Left ventricle myocardium inferior (tissue), 1 donor: ENCODE measurements at regions not wholly inside any gene's neighbourhood (a gene's known extent, or its start where the extent isn't known, plus 50 kb on each side); places are given as distances from the start of the nearest gene placed in this dataset.

ENCODE experiments used
- DNase-seq: peaks from one replicate; pipeline ENCODE4 v3.0.0-alpha.2; 2020
- H3K27ac ChIP-seq: fragments of 200-600 bp; replicated peaks from 2 replicates; pipeline ENCODE4 v1.8.0; 2021
- H3K27me3 ChIP-seq: fragments of 200-600 bp; 2 replicates; pipeline ENCODE4 v1.8.0; 2021; ENCODE audit warnings: low read depth
- H3K36me3 ChIP-seq: fragments of 200-600 bp; 2 replicates; pipeline ENCODE4 v1.8.0; 2021
- H3K4me1 ChIP-seq: fragments of 200-600 bp; 2 replicates; pipeline ENCODE4 v1.8.0; 2021
- H3K4me3 ChIP-seq: fragments of 200-600 bp; 2 replicates; pipeline ENCODE4 v1.8.0; 2021; ENCODE audit warnings: mild to moderate bottlenecking, moderate library complexity
- H3K9me3 ChIP-seq: fragments of 200-600 bp; replicated peaks from 2 replicates; pipeline ENCODE4 v1.8.0; 2021
- intact Hi-C: fragments of 100-400 bp; cut with micrococcal nuclease; formaldehyde crosslinking; loops from one replicate; pipeline ENCODE4 v1.11.0; 2022
- TF ChIP-seq, protein P1 (sequence below): fragments of 200-600 bp; IDR thresholded peaks from 2 replicates; pipeline ENCODE4 v1.8.0; 2021; ENCODE audit warnings: antibody characterized with exemption, mild to moderate bottlenecking, borderline replicate concordance
- donor health status: DM: no; HTN: yes; CAD: no; lungs with severe emphysema.

DNA sequence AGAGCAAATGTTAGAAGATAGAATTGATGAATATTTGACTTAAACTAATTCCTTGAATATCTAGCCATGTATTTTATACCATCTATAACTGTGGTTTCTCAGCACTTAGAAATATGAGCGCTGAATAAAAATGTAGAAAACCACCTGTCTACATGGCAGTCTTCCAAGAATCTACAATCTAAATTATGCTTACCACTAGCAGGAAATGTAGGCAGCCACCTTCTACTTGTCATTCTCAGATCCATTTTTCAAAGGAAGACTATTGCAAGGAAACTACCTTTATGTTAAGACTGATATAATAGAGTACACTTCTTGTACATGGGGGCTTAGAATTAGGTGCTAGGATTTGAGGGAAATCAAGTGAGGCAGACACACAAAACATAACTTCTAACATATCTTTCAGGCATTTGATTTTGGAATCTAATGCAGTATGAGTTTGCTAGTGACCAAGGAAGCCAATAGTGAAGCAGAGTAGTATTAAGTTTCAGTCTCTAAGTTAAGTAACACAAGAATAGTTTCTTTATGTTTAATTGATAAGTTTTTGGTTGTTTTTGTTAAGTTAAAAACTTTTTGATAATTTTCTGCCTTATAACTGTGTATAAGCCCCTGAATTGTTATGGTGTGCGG, 175.9 kb upstream of the ITGA4 start:
- intact Hi-C loops, result no loop called here
- TF ChIP-seq, protein P1, sequence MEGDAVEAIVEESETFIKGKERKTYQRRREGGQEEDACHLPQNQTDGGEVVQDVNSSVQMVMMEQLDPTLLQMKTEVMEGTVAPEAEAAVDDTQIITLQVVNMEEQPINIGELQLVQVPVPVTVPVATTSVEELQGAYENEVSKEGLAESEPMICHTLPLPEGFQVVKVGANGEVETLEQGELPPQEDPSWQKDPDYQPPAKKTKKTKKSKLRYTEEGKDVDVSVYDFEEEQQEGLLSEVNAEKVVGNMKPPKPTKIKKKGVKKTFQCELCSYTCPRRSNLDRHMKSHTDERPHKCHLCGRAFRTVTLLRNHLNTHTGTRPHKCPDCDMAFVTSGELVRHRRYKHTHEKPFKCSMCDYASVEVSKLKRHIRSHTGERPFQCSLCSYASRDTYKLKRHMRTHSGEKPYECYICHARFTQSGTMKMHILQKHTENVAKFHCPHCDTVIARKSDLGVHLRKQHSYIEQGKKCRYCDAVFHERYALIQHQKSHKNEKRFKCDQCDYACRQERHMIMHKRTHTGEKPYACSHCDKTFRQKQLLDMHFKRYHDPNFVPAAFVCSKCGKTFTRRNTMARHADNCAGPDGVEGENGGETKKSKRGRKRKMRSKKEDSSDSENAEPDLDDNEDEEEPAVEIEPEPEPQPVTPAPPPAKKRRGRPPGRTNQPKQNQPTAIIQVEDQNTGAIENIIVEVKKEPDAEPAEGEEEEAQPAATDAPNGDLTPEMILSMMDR, result no peak
- Histone ChIP-seq H3K9me3 (no peaks in the 10 kb centered on the region), H3K27me3 (no peaks in the 10 kb centered on the region), H3K4me1 (no peaks in the 10 kb centered on the region), H3K4me3 (no peak overlapping the region), H3K36me3 (no peaks in the 10 kb centered on the region), H3K27ac (no peak overlapping the region)
- no peak for DNase-seq

DNA sequence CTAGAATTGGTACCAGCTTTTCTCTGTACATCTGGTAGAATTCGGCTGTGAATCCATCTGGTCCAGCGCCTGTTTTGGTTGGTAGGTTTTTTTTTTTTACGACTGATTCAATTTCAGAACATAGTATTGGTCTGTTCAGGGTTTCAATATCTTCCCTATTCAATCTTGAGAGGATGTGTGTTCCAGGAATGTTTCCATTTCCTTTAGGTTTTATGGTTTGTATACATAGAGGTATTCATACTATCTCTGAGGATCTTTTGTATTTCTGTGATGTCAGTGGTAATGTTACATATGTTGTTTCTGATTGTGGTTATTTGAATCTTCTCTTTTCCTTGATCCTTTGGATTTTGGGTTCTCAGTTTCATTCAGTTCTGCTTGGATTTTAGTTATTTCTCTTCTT, 172.1 kb upstream of the ITGA4 start:
- Histone ChIP-seq H3K36me3 (no peaks in the 10 kb centered on the region), H3K27ac (no peak overlapping the region), H3K4me1 (no peaks in the 10 kb centered on the region), H3K4me3 (no peak overlapping the region), H3K9me3 (no peaks in the 10 kb centered on the region), H3K27me3 (no peaks in the 10 kb centered on the region)
- TF ChIP-seq, protein P1, result no peak
- intact Hi-C loops, result no loop called here
- DNase-seq, result no peak

DNA sequence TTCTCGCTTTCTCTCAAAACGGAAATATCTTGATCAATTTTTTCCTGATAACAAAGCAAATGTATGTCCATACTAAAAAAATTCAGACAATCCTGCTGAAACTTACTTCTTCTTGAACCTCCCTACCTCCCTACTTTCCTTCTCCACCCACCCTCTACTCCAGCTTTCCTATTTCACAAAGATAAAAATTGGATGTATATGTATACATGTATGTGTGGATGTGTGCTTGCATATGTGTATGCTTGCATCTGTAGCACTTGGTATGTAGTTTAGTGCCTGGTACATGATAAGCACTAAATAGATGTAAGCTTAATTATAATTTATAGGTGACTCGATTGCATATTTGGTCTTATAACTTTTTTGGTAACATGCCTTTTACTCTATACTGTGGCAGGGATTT, 167.5 kb upstream of the ITGA4 start:
- Histone ChIP-seq H3K4me1 (no peaks in the 10 kb centered on the region), H3K27ac (no peak overlapping the region), H3K36me3 (no peaks in the 10 kb centered on the region), H3K9me3 (peaks cover 3% of the 10 kb centered on the region), H3K4me3 (no peak overlapping the region), H3K27me3 (no peaks in the 10 kb centered on the region)
- intact Hi-C loops, result no loop called here
- no peak for DNase-seq
- TF ChIP-seq, protein P1, result no peak

DNA sequence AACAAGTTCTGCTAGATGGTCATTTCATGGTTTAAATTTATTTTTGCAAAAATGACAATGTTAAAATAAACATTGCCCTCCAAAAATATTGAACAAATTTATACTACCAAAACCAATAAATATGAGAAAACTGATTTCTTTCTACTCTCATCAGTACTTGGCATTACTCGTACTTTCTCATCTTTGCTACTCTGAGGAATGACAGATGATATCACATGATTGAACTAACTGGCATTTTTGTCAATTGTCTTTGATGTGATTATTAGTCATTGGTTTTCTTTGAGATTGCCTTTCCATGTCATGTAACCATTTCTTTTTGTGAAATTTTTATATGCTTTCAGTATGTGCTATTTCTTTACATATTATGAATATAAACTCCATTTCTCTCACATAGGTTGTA, 167.0 kb upstream of the ITGA4 start:
- DNase-seq, result no peak
- peaks cover 7% of the 10 kb centered on the region for H3K9me3 ChIP-seq
- no peak overlapping the region for H3K27ac ChIP-seq
- H3K4me3 ChIP-seq, result no peak overlapping the region
- no peaks in the 10 kb centered on the region for H3K36me3 ChIP-seq
- intact Hi-C loops, result no loop called here
- TF ChIP-seq, protein P1, result no peak
- H3K27me3 ChIP-seq, result no peaks in the 10 kb centered on the region
- H3K4me1 ChIP-seq, result no peaks in the 10 kb centered on the region

DNA sequence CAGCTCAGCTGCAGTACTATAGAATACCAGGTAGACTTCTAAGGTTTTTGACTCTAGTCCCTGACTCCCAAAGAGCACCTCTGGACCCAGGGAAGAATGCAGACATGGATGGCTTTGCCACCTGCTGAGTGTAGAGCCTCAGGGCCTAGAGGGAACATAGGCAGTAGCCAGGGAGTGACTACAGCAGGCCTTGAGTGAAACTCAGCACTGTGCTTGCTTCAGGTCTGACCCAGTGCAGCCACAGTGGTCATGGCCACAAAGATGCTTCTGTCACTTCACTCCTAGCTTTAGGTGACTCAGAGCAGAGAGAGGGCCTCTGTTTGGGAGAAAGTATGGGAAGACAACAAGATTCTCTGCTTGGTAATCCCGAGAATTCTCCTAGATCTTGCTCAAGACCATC, 162.2 kb upstream of the ITGA4 start:
- H3K4me1 ChIP-seq, result no peaks in the 10 kb centered on the region
- H3K4me3 ChIP-seq, result no peak overlapping the region
- TF ChIP-seq, protein P1, result no peak
- intact Hi-C loops, result no loop called here
- peaks cover 46% of the 10 kb centered on the region for H3K9me3 ChIP-seq
- no peaks in the 10 kb centered on the region for H3K36me3 ChIP-seq
- no peaks in the 10 kb centered on the region for H3K27me3 ChIP-seq
- H3K27ac ChIP-seq, result no peak overlapping the region
- no peak for DNase-seq
